ENCODE measurements at regions not wholly inside any gene's neighbourhood (a gene's known extent, or its start where the extent isn't known, plus 50 kb on each side); places are given as distances from the start of the nearest gene placed in this dataset.

- Histone ChIP-seq H3K36me3 (ENCODE audit: control insufficient read depth in 1 of 2, insufficient read depth in 2 of 2, low read length in 2 of 2) (no peaks in the 10 kb centered on the region), H3K79me2 (ENCODE audit: insufficient read depth, low read length) (no peaks in the 10 kb centered on the region), H3K9ac (ENCODE audit: low read length) (no peak overlapping the region), H3K4me2 (ENCODE audit: low read length) (no peak overlapping the region), H3K9me3 (ENCODE audit: control insufficient read depth in 1 of 2, insufficient read depth in 1 of 2, low read depth in 1 of 2, low read length in 2 of 2) (no peaks in the 10 kb centered on the region), H3K27ac (ENCODE audit: low read depth, low read length) (no peak overlapping the region), H3K4me3 (replicated peaks in 1 of 2; ENCODE audit: low read depth in 1 of 2, low read length in 2 of 2) (no peak overlapping the region), H3K9me2 (ENCODE audit: insufficient read depth) (no peaks in the 10 kb centered on the region), H3K27me3 (ENCODE audit: insufficient read depth, low read length) (0 out of 2 replicates have a peak, but pooled peaks cover 4% of the 10 kb centered on the region), H2AFZ (ENCODE audit: low read depth, low read length, poor library complexity, severe bottlenecking) (no peak overlapping the region), H3K4me1 (ENCODE audit: control insufficient read depth in 1 of 2, insufficient read depth in 2 of 2, low read length in 2 of 2) (no peaks in the 10 kb centered on the region; a peak in 1 of 4 replicates), H4K20me1 (ENCODE audit: insufficient read depth) (no peaks in the 10 kb centered on the region)
- ChIA-PET POLR2A (interaction anchor here (0.6 kb wide), 1 partner anchor 512 kb away, joined by 3 read pairs; no protein-coding TSS in a partner anchor), RAD21 (ENCODE audit: low non-redundant PET in 1 of 2, low total read pairs in 2 of 2, uncharacterized antibody in 2 of 2, unreplicated experiment in 2 of 2) (no interaction called here), CTCF (no interaction called here)
- DNase-seq (ENCODE audit: low read depth, low spot score): no peak
- TF ChIP-seq CTCF (IDR thresholded peaks at IDR 0.05 in 2 of 3, conservative IDR thresholded peaks at IDR 0.05 in 1 of 3; ENCODE audit: borderline replicate concordance in 1 of 3, insufficient read depth in 1 of 3, low read depth in 2 of 3, low read length in 2 of 3) (no peak), YY1 (IDR thresholded peaks at IDR 0.05; ENCODE audit: extremely low read depth, insufficient replicate concordance, low read depth, low read length) (no peak), TCF7L2 (IDR thresholded peaks at IDR 0.05; ENCODE audit: borderline replicate concordance, extremely low read depth, insufficient read depth, insufficient read length) (no peak), ZBTB33 (IDR thresholded peaks at IDR 0.05; ENCODE audit: extremely low read depth, insufficient replicate concordance, low read length) (no peak), POLR2A (IDR thresholded peaks at IDR 0.05; ENCODE audit: borderline replicate concordance, extremely low read depth, insufficient read depth, insufficient read length) (no peak), ZNF274 (IDR thresholded peaks at IDR 0.05; ENCODE audit: low read depth, low read length) (no peak), FOSL1 (IDR thresholded peaks at IDR 0.05; ENCODE audit: low read depth) (no peak), EZH2 (IDR thresholded peaks at IDR 0.05) (no peak), CEBPB (IDR thresholded peaks at IDR 0.05; ENCODE audit: low read depth) (no peak), EGR1 (IDR thresholded peaks at IDR 0.05; ENCODE audit: low read depth) (no peak), SP1 (IDR thresholded peaks at IDR 0.05; ENCODE audit: low read depth) (no peak), SRF (IDR thresholded peaks at IDR 0.05; ENCODE audit: low read depth) (no peak), RAD21 (IDR thresholded peaks at IDR 0.05; ENCODE audit: low read depth) (no peak)
- ATAC-seq: no peak
- no TSS peak for BruUV-seq (replicated peaks)
- intact Hi-C loops (cut with micrococcal nuclease): no loop called here
These were observed 129.0 kb upstream of the FOXQ1 start for GRCh38 chr6:1182722-1183521.
